Activated CD8-positive, alpha-beta T cell treated with anti-CD3 and anti-CD28 coated beads for 36 hours (primary cell): ENCODE measurements at regions not wholly inside any gene's neighbourhood (a gene's known extent, or its start where the extent isn't known, plus 50 kb on each side); places are given as distances from the start of the nearest gene placed in this dataset.

Experiments used
- ATAC-seq: fragments of 200-7000 bp; cut with Tn5 transposase; one replicate; pipeline ENCODE4 v1.10.0; 2021; ENCODE audit warnings: mild to moderate bottlenecking, moderate library complexity
- CTCF ChIA-PET: fragments of 350-600 bp; sonication (Branson Sonifier 250); formaldehyde crosslinking; loops from one replicate; lab custom pipeline; 2021; ENCODE audit warnings: antibody characterized with exemption; lab: Charles Lee
- POLR2A ChIA-PET: fragments of 350-600 bp; sonication (Branson Sonifier 250); formaldehyde crosslinking; loops from one replicate; lab custom pipeline; 2021; ENCODE audit warnings: antibody characterized with exemption; lab: Charles Lee
- DNase-seq: peaks from one replicate; pipeline ENCODE4 v3.0.0-alpha.2; 2020
- H3K27ac Mint-ChIP-seq: one replicate; pipeline ENCODE4 v1.8.0; 2021; ENCODE audit warnings: mild to moderate bottlenecking, mixed read lengths
- H3K27me3 Mint-ChIP-seq: one replicate; pipeline ENCODE4 v1.8.0; 2021; ENCODE audit warnings: mixed read lengths
- H3K36me3 Mint-ChIP-seq: one replicate; pipeline ENCODE4 v1.8.0; 2021; ENCODE audit warnings: low read depth, mixed read lengths
- H3K4me1 Mint-ChIP-seq: one replicate; pipeline ENCODE4 v1.8.0; 2021; ENCODE audit warnings: low read depth, mixed read lengths
- H3K4me3 Mint-ChIP-seq: one replicate; pipeline ENCODE4 v1.8.0; 2021; ENCODE audit warnings: mild to moderate bottlenecking, moderate library complexity, mixed read lengths
- H3K9me3 Mint-ChIP-seq: one replicate; pipeline ENCODE4 v1.8.0; 2021; ENCODE audit warnings: mixed read lengths
- intact Hi-C: fragments of 100-400 bp; cut with micrococcal nuclease; formaldehyde crosslinking; loops from one replicate; pipeline ENCODE4 v1.10.0; 2022
- TF ChIP-seq, protein P1 (sequence below): fragments of 200-600 bp; IDR thresholded peaks from one replicate; pipeline ENCODE4 v1.8.0; 2022; ENCODE audit warnings: antibody characterized with exemption, mild to moderate bottlenecking

DNA sequence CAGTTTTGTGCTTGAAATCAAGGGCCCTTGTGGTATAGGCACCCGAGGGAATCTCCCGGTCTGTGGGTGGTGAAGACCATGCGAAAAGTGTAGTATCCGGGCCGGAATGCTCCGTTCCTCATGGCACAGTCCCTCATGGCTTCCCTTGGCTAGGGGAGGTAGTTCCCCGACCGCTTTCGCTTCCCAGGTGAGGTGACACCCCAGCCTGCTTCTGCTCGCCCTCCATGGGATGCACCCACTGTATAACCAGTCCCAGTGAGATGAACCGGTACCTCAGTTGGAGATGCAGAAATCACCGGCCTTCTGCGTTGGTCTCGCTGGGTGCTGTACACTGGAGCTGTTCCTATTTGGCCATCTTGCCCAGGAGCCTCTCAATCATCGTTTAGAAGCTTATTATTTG, 195.7 kb upstream of the POT1 start:
- ATAC-seq (no peak), DNase-seq (no peak)
- Mint-ChIP-seq H3K4me3 (no peak overlapping the region), H3K27me3 (no peaks in the 10 kb centered on the region), H3K36me3 (no peaks in the 10 kb centered on the region), H3K27ac (no peak overlapping the region), H3K9me3 (no peaks in the 10 kb centered on the region), H3K4me1 (no peaks in the 10 kb centered on the region)
- CTCF ChIA-PET, result no interaction called here
- POLR2A ChIA-PET, result no interaction called here
- TF ChIP-seq, protein P1, sequence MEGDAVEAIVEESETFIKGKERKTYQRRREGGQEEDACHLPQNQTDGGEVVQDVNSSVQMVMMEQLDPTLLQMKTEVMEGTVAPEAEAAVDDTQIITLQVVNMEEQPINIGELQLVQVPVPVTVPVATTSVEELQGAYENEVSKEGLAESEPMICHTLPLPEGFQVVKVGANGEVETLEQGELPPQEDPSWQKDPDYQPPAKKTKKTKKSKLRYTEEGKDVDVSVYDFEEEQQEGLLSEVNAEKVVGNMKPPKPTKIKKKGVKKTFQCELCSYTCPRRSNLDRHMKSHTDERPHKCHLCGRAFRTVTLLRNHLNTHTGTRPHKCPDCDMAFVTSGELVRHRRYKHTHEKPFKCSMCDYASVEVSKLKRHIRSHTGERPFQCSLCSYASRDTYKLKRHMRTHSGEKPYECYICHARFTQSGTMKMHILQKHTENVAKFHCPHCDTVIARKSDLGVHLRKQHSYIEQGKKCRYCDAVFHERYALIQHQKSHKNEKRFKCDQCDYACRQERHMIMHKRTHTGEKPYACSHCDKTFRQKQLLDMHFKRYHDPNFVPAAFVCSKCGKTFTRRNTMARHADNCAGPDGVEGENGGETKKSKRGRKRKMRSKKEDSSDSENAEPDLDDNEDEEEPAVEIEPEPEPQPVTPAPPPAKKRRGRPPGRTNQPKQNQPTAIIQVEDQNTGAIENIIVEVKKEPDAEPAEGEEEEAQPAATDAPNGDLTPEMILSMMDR, result no peak
- intact Hi-C loops, result no loop called here

DNA sequence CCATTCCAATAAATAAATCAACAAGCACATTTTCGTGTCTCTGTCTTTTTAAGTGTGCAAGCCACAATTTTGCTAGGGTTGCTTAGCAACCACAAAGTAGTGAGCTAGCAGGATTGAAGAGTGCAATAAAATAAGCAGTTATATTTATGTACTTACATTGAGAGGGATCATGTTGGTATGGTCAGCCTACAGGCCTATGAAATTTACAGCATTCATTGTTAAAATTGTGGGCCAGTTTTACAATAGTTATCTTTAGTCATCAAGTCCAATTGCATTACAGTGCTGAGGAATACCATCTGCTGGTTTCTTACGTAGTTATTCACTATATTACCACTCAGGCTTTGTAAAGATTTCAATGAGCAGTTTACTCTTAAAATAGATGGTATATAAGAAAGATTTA, 192.5 kb upstream of the POT1 start:
- ChIA-PET CTCF (no interaction called here), POLR2A (no interaction called here)
- H3K4me1 Mint-ChIP-seq, result no peaks in the 10 kb centered on the region
- no peak overlapping the region for H3K27ac Mint-ChIP-seq
- ATAC-seq (no peak), DNase-seq (no peak)
- no peaks in the 10 kb centered on the region for H3K36me3 Mint-ChIP-seq
- TF ChIP-seq, protein P1, result no peak
- H3K4me3 Mint-ChIP-seq, result no peak overlapping the region
- no peaks in the 10 kb centered on the region for H3K9me3 Mint-ChIP-seq
- intact Hi-C loops, result no loop called here
- no peaks in the 10 kb centered on the region for H3K27me3 Mint-ChIP-seq

DNA sequence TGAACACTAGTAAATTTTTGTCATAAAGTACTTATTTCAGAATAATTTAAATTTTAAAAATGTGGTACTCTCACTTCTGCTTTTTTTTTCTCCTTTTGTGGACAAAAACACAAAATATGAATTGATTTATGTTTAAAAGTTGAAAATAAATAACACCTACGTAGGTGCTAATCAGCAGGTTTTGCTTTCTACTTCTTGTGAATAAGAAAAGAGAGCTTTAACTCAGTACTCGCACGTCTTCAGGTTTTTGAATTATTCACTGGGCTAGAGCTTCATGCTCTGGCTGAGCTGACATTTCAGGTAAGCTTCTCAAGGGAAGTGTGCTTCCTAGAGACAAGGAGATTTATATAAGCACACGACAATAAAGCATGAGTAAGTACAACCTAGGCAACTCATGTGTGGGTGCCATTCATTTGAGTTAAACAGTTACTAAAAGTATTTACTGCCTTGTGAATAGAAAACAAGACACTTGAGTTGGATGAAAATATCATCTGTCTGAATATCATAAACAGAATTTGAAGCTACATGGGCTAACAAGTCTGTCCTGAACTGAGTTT, 190.0 kb upstream of the POT1 start:
- TF ChIP-seq, protein P1, result no peak
- CTCF ChIA-PET, result no interaction called here
- no peaks in the 10 kb centered on the region for H3K27me3 Mint-ChIP-seq
- POLR2A ChIA-PET, result no interaction called here
- no peaks in the 10 kb centered on the region for H3K4me1 Mint-ChIP-seq
- H3K36me3 Mint-ChIP-seq, result no peaks in the 10 kb centered on the region
- intact Hi-C loops, result no loop called here
- DNase-seq (no peak), ATAC-seq (no peak)
- H3K4me3 Mint-ChIP-seq, result no peak overlapping the region
- no peaks in the 10 kb centered on the region for H3K9me3 Mint-ChIP-seq
- no peak overlapping the region for H3K27ac Mint-ChIP-seq

DNA sequence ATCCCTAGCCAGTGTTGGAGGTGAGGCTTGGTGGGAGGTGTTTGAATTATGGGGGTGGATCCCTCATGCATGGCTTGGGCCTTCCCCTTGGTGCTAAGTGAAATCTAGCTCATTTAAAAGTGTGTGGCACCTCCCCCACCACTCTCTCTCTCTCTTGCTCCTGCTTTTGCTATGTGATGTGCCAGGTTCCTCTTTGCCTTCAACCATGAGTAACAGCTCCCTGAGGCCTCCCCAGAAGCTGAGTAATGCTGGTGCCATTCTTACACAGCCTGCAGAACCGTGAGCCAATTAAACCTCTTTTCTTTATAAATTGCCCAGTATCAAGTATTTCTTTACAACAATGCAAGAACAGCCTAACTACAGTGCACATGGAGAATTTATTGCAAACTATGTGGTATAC, 188.8 kb upstream of the POT1 start:
- H3K4me1 Mint-ChIP-seq, result no peaks in the 10 kb centered on the region

DNA sequence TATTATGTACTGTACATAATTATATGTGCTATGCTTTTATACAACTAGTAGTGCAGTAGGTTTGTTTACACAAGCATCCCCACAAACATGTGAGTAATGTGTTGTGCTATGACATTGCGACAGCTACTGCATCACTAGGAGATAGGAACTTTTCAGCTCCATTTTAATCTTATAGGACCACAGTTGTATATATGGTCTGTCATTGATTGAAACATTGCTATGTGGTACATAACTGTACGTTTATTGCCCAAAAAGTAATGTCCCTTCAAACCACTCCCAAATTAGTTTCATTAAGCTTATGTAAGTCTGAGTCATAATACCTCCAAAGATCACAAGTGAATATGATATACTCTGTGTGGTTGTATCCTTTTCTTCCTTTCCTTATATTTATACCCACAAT, 183.2 kb upstream of the POT1 start:
- DNase-seq, result no peak
- no peak for ATAC-seq
- Mint-ChIP-seq H3K9me3 (peaks cover 3% of the 10 kb centered on the region), H3K4me1 (no peaks in the 10 kb centered on the region), H3K36me3 (no peaks in the 10 kb centered on the region), H3K27ac (no peak overlapping the region), H3K27me3 (no peaks in the 10 kb centered on the region), H3K4me3 (no peak overlapping the region)
- intact Hi-C loops, result no loop called here
- POLR2A ChIA-PET, result interaction anchor here (0.6 kb wide), 1 partner anchor 415 kb away, joined by 3 read pairs; no protein-coding TSS in a partner anchor
- CTCF ChIA-PET, result no interaction called here
- TF ChIP-seq, protein P1, result no peak

More for the DNA sequence above, 188.8 kb upstream of the POT1 start:
- DNase-seq, result no peak
- H3K9me3 Mint-ChIP-seq, result no peaks in the 10 kb centered on the region
- ChIA-PET CTCF (no interaction called here), POLR2A (no interaction called here)
- intact Hi-C loops, result no loop called here
- no peaks in the 10 kb centered on the region for H3K36me3 Mint-ChIP-seq
- TF ChIP-seq, protein P1, result no peak
- no peak overlapping the region for H3K27ac Mint-ChIP-seq
- no peak for ATAC-seq
- H3K27me3 Mint-ChIP-seq, result no peaks in the 10 kb centered on the region
- no peak overlapping the region for H3K4me3 Mint-ChIP-seq
